ENCODE measurements at regions not wholly inside any gene's neighbourhood (a gene's known extent, or its start where the extent isn't known, plus 50 kb on each side); places are given as distances from the start of the nearest gene placed in this dataset.

DNA sequence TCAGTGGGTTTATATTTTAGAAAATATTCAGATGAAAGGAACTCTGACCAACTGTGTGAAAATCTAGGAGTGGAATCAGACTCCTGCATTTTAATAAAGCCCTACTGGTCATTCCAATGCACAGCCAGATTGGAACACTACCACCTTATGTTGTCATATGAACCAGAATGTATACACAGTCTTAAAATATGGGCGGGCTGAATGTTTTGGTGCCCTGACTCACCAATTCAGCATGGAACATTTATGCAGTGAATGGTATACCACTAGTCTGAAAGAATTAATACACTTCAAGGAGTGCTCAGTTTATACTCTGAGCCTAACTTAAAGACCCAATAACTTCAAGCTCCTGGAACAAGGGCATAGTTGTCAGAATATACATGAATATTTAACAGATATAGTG lies 280.9 kb upstream of the TCF4 start:
- no peak for TF ChIP-seq EZH2 (IDR thresholded peaks at IDR 0.05; ENCODE audit: borderline replicate concordance, low read length)
- TF ChIP-seq, protein P1, sequence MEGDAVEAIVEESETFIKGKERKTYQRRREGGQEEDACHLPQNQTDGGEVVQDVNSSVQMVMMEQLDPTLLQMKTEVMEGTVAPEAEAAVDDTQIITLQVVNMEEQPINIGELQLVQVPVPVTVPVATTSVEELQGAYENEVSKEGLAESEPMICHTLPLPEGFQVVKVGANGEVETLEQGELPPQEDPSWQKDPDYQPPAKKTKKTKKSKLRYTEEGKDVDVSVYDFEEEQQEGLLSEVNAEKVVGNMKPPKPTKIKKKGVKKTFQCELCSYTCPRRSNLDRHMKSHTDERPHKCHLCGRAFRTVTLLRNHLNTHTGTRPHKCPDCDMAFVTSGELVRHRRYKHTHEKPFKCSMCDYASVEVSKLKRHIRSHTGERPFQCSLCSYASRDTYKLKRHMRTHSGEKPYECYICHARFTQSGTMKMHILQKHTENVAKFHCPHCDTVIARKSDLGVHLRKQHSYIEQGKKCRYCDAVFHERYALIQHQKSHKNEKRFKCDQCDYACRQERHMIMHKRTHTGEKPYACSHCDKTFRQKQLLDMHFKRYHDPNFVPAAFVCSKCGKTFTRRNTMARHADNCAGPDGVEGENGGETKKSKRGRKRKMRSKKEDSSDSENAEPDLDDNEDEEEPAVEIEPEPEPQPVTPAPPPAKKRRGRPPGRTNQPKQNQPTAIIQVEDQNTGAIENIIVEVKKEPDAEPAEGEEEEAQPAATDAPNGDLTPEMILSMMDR (IDR thresholded peaks at IDR 0.05; ENCODE audit: low read length), result no peak
- Histone ChIP-seq H3K9me2 (ENCODE audit: low read depth, low read length) (no peaks in the 10 kb centered on the region), H3K36me3 (ENCODE audit: insufficient read depth, low read length) (no peaks in the 10 kb centered on the region), H3K9me3 (ENCODE audit: low read length) (no peaks in the 10 kb centered on the region), H4K20me1 (ENCODE audit: insufficient read depth, low read length) (no peaks in the 10 kb centered on the region), H3K4me2 (ENCODE audit: low read length) (no peak overlapping the region), H3K4me1 (ENCODE audit: insufficient read depth, low read length, severe bottlenecking) (no peaks in the 10 kb centered on the region), H2AFZ (ENCODE audit: low read length) (no peak overlapping the region), H3K79me2 (ENCODE audit: insufficient read depth, low read length) (no peaks in the 10 kb centered on the region), H3F3A (ENCODE audit: insufficient read depth, low read length) (no peaks in the 10 kb centered on the region), H3K27me3 (ENCODE audit: insufficient read depth, low read length) (no peaks in the 10 kb centered on the region), H3K4me3 (ENCODE audit: low read depth, low read length, poor library complexity, severe bottlenecking) (no peak overlapping the region), H3K9ac (ENCODE audit: low read length) (no peak overlapping the region), H3K27ac (ENCODE audit: low read depth, low read length, poor library complexity, severe bottlenecking) (no peak overlapping the region)

DNA sequence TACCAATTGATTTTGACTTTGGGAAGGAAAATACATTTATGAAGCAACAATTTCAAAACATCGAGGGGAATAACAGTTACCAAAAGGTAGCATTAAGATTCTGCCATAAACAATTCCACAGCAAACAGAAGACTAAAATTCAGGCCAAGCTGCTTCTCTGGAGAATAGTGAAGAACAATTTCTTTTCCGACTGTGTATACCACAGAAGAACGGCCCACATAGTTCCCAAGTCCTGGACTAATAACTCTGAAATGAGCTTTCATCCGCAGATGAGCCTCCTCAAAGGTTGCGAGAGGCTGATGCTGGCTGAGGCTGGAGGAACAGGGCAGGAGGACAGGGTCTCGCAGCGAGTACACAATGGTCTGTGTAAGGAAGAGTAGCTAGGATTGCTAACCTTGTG lies 278.9 kb upstream of the TCF4 start:
- no peak overlapping the region for H3K27ac ChIP-seq (ENCODE audit: low read depth, low read length, poor library complexity, severe bottlenecking)
- H3K79me2 ChIP-seq (ENCODE audit: insufficient read depth, low read length), result no peaks in the 10 kb centered on the region
- H3K4me2 ChIP-seq (ENCODE audit: low read length), result no peak overlapping the region
- H3K9ac ChIP-seq (ENCODE audit: low read length), result no peak overlapping the region
- no peaks in the 10 kb centered on the region for H3K9me2 ChIP-seq (ENCODE audit: low read depth, low read length)
- no peaks in the 10 kb centered on the region for H3K36me3 ChIP-seq (ENCODE audit: insufficient read depth, low read length)
- H3K27me3 ChIP-seq (ENCODE audit: insufficient read depth, low read length), result no peaks in the 10 kb centered on the region
- H3K4me3 ChIP-seq (ENCODE audit: low read depth, low read length, poor library complexity, severe bottlenecking), result no peak overlapping the region
- H3F3A ChIP-seq (ENCODE audit: insufficient read depth, low read length), result no peaks in the 10 kb centered on the region
- H4K20me1 ChIP-seq (ENCODE audit: insufficient read depth, low read length), result no peaks in the 10 kb centered on the region
- H3K9me3 ChIP-seq (ENCODE audit: low read length), result no peaks in the 10 kb centered on the region
- H2AFZ ChIP-seq (ENCODE audit: low read length), result no peak overlapping the region
- TF ChIP-seq EZH2 (IDR thresholded peaks at IDR 0.05; ENCODE audit: borderline replicate concordance, low read length), result no peak
- TF ChIP-seq, protein P1 (IDR thresholded peaks at IDR 0.05; ENCODE audit: low read length), result no peak
- no peaks in the 10 kb centered on the region for H3K4me1 ChIP-seq (ENCODE audit: insufficient read depth, low read length, severe bottlenecking)

DNA sequence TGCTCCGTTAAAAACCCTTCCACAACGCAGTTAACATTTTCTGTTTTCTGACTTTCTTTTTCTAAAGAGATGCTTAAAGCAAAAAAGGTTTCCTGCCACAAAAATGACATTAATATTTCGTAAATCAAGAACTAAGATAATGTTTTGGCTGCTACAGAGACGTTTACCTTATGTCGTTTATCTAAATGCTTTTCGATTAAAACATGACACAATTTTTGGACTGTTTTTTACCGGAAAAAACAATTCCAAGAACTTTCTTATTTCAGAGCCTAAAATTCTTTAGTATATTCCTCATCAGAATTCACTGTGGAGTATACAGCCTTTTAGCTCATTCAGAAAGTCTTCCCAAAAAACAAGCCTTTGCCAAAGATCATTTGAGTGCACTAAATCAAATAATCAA lies 278.0 kb upstream of the TCF4 start:
- TF ChIP-seq, protein P1 (IDR thresholded peaks at IDR 0.05; ENCODE audit: low read length), result no peak
- no peak for TF ChIP-seq EZH2 (IDR thresholded peaks at IDR 0.05; ENCODE audit: borderline replicate concordance, low read length)
- H2AFZ ChIP-seq (ENCODE audit: low read length), result no peak overlapping the region
- H4K20me1 ChIP-seq (ENCODE audit: insufficient read depth, low read length), result no peaks in the 10 kb centered on the region
- H3K9me2 ChIP-seq (ENCODE audit: low read depth, low read length), result no peaks in the 10 kb centered on the region
- H3K79me2 ChIP-seq (ENCODE audit: insufficient read depth, low read length), result no peaks in the 10 kb centered on the region
- H3K27ac ChIP-seq (ENCODE audit: low read depth, low read length, poor library complexity, severe bottlenecking), result no peak overlapping the region
- no peaks in the 10 kb centered on the region for H3F3A ChIP-seq (ENCODE audit: insufficient read depth, low read length)
- no peak overlapping the region for H3K9ac ChIP-seq (ENCODE audit: low read length)
- no peak overlapping the region for H3K4me3 ChIP-seq (ENCODE audit: low read depth, low read length, poor library complexity, severe bottlenecking)
- H3K4me2 ChIP-seq (ENCODE audit: low read length), result no peak overlapping the region
- H3K36me3 ChIP-seq (ENCODE audit: insufficient read depth, low read length), result no peaks in the 10 kb centered on the region
- no peaks in the 10 kb centered on the region for H3K27me3 ChIP-seq (ENCODE audit: insufficient read depth, low read length)
- H3K9me3 ChIP-seq (ENCODE audit: low read length), result no peaks in the 10 kb centered on the region
- H3K4me1 ChIP-seq (ENCODE audit: insufficient read depth, low read length, severe bottlenecking), result no peaks in the 10 kb centered on the region

Data from OCI-LY1 (cell line).